ENCODE measurements at regions not wholly inside any gene's neighbourhood (a gene's known extent, or its start where the extent isn't known, plus 50 kb on each side); places are given as distances from the start of the nearest gene placed in this dataset.

- no peak for DNase-seq (ENCODE audit: low read depth in 1 of 2, low spot score in 1 of 2)
- H3K4me3 ChIP-seq, result no peak overlapping the region
- H3K4me1 ChIP-seq (ENCODE audit: low read depth), result no peaks in the 10 kb centered on the region
- no peak overlapping the region for H3K27ac ChIP-seq
- no peaks in the 10 kb centered on the region for H3K9me3 ChIP-seq (ENCODE audit: low read depth)
- H3K36me3 ChIP-seq, result no peaks in the 10 kb centered on the region
- TF ChIP-seq, protein P1, sequence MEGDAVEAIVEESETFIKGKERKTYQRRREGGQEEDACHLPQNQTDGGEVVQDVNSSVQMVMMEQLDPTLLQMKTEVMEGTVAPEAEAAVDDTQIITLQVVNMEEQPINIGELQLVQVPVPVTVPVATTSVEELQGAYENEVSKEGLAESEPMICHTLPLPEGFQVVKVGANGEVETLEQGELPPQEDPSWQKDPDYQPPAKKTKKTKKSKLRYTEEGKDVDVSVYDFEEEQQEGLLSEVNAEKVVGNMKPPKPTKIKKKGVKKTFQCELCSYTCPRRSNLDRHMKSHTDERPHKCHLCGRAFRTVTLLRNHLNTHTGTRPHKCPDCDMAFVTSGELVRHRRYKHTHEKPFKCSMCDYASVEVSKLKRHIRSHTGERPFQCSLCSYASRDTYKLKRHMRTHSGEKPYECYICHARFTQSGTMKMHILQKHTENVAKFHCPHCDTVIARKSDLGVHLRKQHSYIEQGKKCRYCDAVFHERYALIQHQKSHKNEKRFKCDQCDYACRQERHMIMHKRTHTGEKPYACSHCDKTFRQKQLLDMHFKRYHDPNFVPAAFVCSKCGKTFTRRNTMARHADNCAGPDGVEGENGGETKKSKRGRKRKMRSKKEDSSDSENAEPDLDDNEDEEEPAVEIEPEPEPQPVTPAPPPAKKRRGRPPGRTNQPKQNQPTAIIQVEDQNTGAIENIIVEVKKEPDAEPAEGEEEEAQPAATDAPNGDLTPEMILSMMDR (IDR thresholded peaks at IDR 0.05; ENCODE audit: low read depth, low read length), result no peak
- no peaks in the 10 kb centered on the region for H3K27me3 ChIP-seq
Measured at GRCh38 chr2:219914577-219914976, 287.1 kb downstream of the SLC4A3 start.

GRCh38 chr2:219916281-219916680 is 288.9 kb downstream of the SLC4A3 start:
- H3K9me3 ChIP-seq (ENCODE audit: low read depth), result no peaks in the 10 kb centered on the region
- TF ChIP-seq, protein P1 (IDR thresholded peaks at IDR 0.05; ENCODE audit: low read depth, low read length), result no peak
- no peak overlapping the region for H3K27ac ChIP-seq
- no peak overlapping the region for H3K4me3 ChIP-seq
- no peaks in the 10 kb centered on the region for H3K27me3 ChIP-seq
- DNase-seq (ENCODE audit: low read depth in 1 of 2, low spot score in 1 of 2), result no peak
- H3K4me1 ChIP-seq (ENCODE audit: low read depth), result no peaks in the 10 kb centered on the region
- no peaks in the 10 kb centered on the region for H3K36me3 ChIP-seq

GRCh38 chr2:219916726-219917440 is 289.5 kb downstream of the SLC4A3 start:
- Histone ChIP-seq H3K36me3 (no peaks in the 10 kb centered on the region), H3K4me3 (no peak overlapping the region), H3K9me3 (ENCODE audit: low read depth) (no peaks in the 10 kb centered on the region), H3K27ac (no peak overlapping the region), H3K4me1 (ENCODE audit: low read depth) (no peaks in the 10 kb centered on the region), H3K27me3 (no peaks in the 10 kb centered on the region)
- TF ChIP-seq, protein P1 (IDR thresholded peaks at IDR 0.05; ENCODE audit: low read depth, low read length), result no peak
- no peak for DNase-seq (ENCODE audit: low read depth in 1 of 2, low spot score in 1 of 2)

DNA sequence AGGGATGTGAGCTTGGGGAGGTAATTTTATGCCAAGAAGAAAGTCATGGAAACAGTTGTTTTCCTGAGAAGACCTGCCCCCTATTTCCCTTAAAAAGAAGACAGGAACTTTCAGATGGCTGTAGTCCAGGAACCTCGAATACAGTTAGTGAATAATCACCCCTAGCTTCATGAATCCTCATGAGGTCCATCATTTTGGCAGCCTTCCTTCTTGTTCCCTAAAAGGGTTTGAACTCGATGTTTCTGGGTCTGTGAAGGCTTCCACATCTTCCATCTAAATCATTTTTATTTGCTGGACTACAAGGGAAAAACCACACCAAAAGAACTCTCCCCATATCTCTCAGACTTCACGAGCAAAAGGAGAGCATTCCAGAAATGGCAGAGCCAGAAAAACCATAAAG is 290.8 kb downstream of the SLC4A3 start:
- no peaks in the 10 kb centered on the region for H3K4me1 ChIP-seq (ENCODE audit: low read depth)

DNA sequence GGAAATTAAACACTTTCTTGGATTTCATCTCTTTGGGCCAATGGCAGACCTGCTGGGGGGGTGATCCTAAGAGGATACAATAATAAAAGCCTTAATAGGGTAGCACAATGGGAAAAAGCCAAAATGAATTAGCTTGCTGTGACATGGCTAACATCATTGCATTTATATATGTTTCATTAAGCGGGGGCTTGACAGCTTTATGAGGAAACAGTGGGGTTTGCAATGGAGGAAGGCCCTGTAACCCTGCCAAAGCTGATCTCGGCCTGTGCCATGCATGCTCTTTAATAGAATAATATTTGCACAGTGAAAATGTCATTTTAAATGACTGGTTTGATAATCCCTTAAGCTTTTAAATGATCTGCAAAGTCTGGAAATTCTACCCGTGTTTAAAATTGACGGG is 291.5 kb downstream of the SLC4A3 start:
- DNase-seq (ENCODE audit: low read depth in 1 of 2, low spot score in 1 of 2), result no peak
- H3K9me3 ChIP-seq (ENCODE audit: low read depth), result no peaks in the 10 kb centered on the region
- H3K4me1 ChIP-seq (ENCODE audit: low read depth), result no peaks in the 10 kb centered on the region
- TF ChIP-seq, protein P1 (IDR thresholded peaks at IDR 0.05; ENCODE audit: low read depth, low read length), result no peak
- no peak overlapping the region for H3K27ac ChIP-seq
- no peak overlapping the region for H3K4me3 ChIP-seq
- no peaks in the 10 kb centered on the region for H3K36me3 ChIP-seq
- no peaks in the 10 kb centered on the region for H3K27me3 ChIP-seq

More for the DNA sequence above, 290.8 kb downstream of the SLC4A3 start:
- DNase-seq (ENCODE audit: low read depth in 1 of 2, low spot score in 1 of 2), result no peak
- Histone ChIP-seq H3K27me3 (no peaks in the 10 kb centered on the region), H3K36me3 (no peaks in the 10 kb centered on the region), H3K4me3 (no peak overlapping the region), H3K9me3 (ENCODE audit: low read depth) (no peaks in the 10 kb centered on the region), H3K27ac (no peak overlapping the region)
- TF ChIP-seq, protein P1 (IDR thresholded peaks at IDR 0.05; ENCODE audit: low read depth, low read length), result no peak

Measured in cardiac muscle cell (in vitro differentiated cells and primary cell).